SK-N-SH treated with all-trans-retinoic acid at 6 μM for 48 hours (cell line): ENCODE measurements at regions not wholly inside any gene's neighbourhood (a gene's known extent, or its start where the extent isn't known, plus 50 kb on each side); places are given as distances from the start of the nearest gene placed in this dataset.

ENCODE experiments used
- ATAC-seq: fragments of 200-7000 bp; cut with Tn5 transposase; 3 replicates; pipeline ENCODE4 v1.9.1; 2020; ENCODE audit warnings: mild to moderate bottlenecking, moderate library complexity
- ARNTL ChIP-seq: fragments of 450-650 bp; formaldehyde crosslinking; IDR thresholded peaks from 2 replicates; pipeline ENCODE4 v1.5.0; 2020; ENCODE audit warnings: low read depth, mild to moderate bottlenecking, moderate library complexity, borderline replicate concordance
- BACH2 ChIP-seq: fragments of 250-450 bp; sonication (Bioruptor Pico); IDR thresholded peaks from 2 replicates; pipeline ENCODE4 v1.9.0; 2021; ENCODE audit warnings: mild to moderate bottlenecking, borderline replicate concordance
- CREB5 ChIP-seq: fragments of 250-450 bp; sonication (Bioruptor Pico); IDR thresholded peaks from 2 replicates; pipeline ENCODE4 v1.5.1; 2020; ENCODE audit warnings: low read depth, mild to moderate bottlenecking, moderate library complexity
- CSDC2 ChIP-seq: fragments of 250-450 bp; sonication (Bioruptor Pico); IDR thresholded peaks from 2 replicates; pipeline ENCODE4 v1.5.0; 2020; ENCODE audit warnings: mild to moderate bottlenecking, moderate library complexity
- CSRNP3 ChIP-seq: fragments of 250-450 bp; sonication (Bioruptor Pico); IDR thresholded peaks from 2 replicates; pipeline ENCODE4 v1.5.1; 2021; ENCODE audit warnings: mild to moderate bottlenecking, moderate library complexity
- ESRRG ChIP-seq: fragments of 250-450 bp; sonication (Bioruptor Pico); IDR thresholded peaks from 2 replicates; pipeline ENCODE4 v1.6.1; 2021; ENCODE audit warnings: mild to moderate bottlenecking
- GLIS3 ChIP-seq: fragments of 250-450 bp; sonication (Bioruptor Pico); IDR thresholded peaks from 2 replicates; pipeline ENCODE4 v1.5.0; 2020; ENCODE audit warnings: mild to moderate bottlenecking, moderate library complexity
- ISL1 ChIP-seq: fragments of 250-450 bp; sonication (Bioruptor Pico); IDR thresholded peaks from 2 replicates; pipeline ENCODE4 v2.1.2; 2022; ENCODE audit warnings: mild to moderate bottlenecking, moderate library complexity
- OSR1 ChIP-seq: fragments of 250-450 bp; sonication (Bioruptor Pico); IDR thresholded peaks from 2 replicates; pipeline ENCODE4 v1.8.0; 2022; ENCODE audit warnings: moderate library complexity, mild to moderate bottlenecking, inconsistent platforms
- POU6F1 ChIP-seq: fragments of 250-450 bp; sonication (Bioruptor Pico); IDR thresholded peaks from 2 replicates; pipeline ENCODE4 v1.8.0; 2021; ENCODE audit warnings: low read depth, mild to moderate bottlenecking, moderate library complexity, borderline replicate concordance
- PPARA ChIP-seq: fragments of 250-450 bp; sonication (Bioruptor Pico); IDR thresholded peaks from 2 replicates; pipeline ENCODE4 v1.5.0; 2020; ENCODE audit warnings: mild to moderate bottlenecking, borderline replicate concordance
- SNAI2 ChIP-seq: fragments of 250-450 bp; sonication (Bioruptor Pico); IDR thresholded peaks from 2 replicates; pipeline ENCODE4 v1.5.0; 2020; ENCODE audit warnings: mild to moderate bottlenecking, moderate library complexity
- TCF4 ChIP-seq: fragments of 250-450 bp; sonication (Bioruptor Pico); IDR thresholded peaks from 2 replicates; pipeline ENCODE4 v1.8.0; 2021; ENCODE audit warnings: mild to moderate bottlenecking, moderate library complexity, borderline replicate concordance
- TOX ChIP-seq: fragments of 250-450 bp; sonication (Bioruptor Pico); IDR thresholded peaks from 2 replicates; pipeline ENCODE4 v1.8.0; 2021; ENCODE audit warnings: mild to moderate bottlenecking, moderate library complexity, borderline replicate concordance
- TSHZ2 ChIP-seq: fragments of 250-450 bp; sonication (Bioruptor Pico); IDR thresholded peaks from 2 replicates; pipeline ENCODE4 v1.5.0; 2020; ENCODE audit warnings: mild to moderate bottlenecking, moderate library complexity
- ZC3H10 ChIP-seq: fragments of 250-450 bp; sonication (Bioruptor Pico); IDR thresholded peaks from 2 replicates; pipeline ENCODE4 v1.5.1; 2021; ENCODE audit warnings: mild to moderate bottlenecking, moderate library complexity
- ZFP3 ChIP-seq: fragments of 250-450 bp; sonication (Bioruptor Pico); IDR thresholded peaks from 2 replicates; pipeline ENCODE4 v1.5.0; 2020; ENCODE audit warnings: mild to moderate bottlenecking, moderate library complexity
- ZNF565 ChIP-seq: fragments of 450-650 bp; formaldehyde crosslinking; conservative IDR thresholded peaks from 2 replicates; pipeline ENCODE4 v1.5.0; 2020; ENCODE audit warnings: low read depth, mild to moderate bottlenecking, moderate library complexity
- ZNF70 ChIP-seq: fragments of 450-650 bp; formaldehyde crosslinking; IDR thresholded peaks from 2 replicates; pipeline ENCODE4 v1.5.0; 2020; ENCODE audit warnings: mild to moderate bottlenecking, moderate library complexity
- ZNF8 ChIP-seq: fragments of 450-650 bp; formaldehyde crosslinking; IDR thresholded peaks from 2 replicates; pipeline ENCODE4 v1.5.0; 2020; ENCODE audit warnings: mild to moderate bottlenecking, moderate library complexity
- TF ChIP-seq, protein P1 (sequence below): fragments of 250-450 bp; sonication (Bioruptor Pico); IDR thresholded peaks from 2 replicates; pipeline ENCODE4 v1.8.0; 2020; ENCODE audit warnings: mild to moderate bottlenecking, moderate library complexity, borderline replicate concordance

DNA sequence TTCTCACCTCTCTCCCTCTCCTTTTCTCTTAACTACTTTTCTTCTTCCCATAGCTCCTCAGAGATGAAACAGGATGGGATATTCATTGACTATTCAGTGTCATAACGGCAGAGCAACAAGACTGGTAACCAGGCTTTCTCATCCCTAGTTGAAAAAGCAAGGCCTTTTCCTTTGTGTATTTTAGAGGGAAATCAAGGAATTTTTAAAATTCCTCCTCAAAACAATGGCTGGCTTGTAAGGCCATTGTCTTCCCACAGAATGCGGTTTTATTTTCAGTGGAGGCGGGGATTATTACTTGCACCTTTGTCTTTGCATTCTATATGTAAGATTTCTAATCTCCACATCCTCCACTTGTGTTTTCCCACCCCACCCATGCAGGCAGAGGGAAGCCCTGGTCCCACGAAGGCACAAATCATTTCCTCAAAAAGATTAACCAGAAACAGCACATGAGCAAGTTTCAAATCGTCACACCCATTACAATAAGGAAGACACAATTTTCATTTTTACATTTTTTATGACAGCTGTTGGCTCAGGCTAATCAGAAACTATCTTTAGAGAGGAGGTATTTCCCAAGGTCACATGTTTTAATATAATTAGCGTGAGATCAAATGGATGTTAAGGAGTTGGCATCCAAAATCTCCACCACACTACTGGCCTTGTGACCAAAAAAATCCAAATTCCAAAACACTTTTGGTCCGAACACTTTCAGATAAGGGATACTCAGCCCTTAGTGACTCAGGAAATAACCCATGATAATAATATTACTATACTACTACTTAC lies 53.0 kb upstream of the KDR start:
- ATAC-seq: no peak
- TF ChIP-seq ARNTL (CRISPR knock-in tag) (no peak), ZC3H10 (CRISPR knock-in tag) (no peak), ZFP3 (no peak), TSHZ2 (CRISPR knock-in tag) (no peak), ZNF70 (CRISPR knock-in tag) (no peak), BACH2 (no peak), GLIS3 (CRISPR knock-in tag) (no peak), CREB5 (CRISPR knock-in tag) (no peak), OSR1 (CRISPR knock-in tag) (no peak), ZNF565 (no peak), ISL1 (CRISPR knock-in tag) (no peak), TOX (no peak), CSDC2 (no peak)
- TF ChIP-seq, protein P1, sequence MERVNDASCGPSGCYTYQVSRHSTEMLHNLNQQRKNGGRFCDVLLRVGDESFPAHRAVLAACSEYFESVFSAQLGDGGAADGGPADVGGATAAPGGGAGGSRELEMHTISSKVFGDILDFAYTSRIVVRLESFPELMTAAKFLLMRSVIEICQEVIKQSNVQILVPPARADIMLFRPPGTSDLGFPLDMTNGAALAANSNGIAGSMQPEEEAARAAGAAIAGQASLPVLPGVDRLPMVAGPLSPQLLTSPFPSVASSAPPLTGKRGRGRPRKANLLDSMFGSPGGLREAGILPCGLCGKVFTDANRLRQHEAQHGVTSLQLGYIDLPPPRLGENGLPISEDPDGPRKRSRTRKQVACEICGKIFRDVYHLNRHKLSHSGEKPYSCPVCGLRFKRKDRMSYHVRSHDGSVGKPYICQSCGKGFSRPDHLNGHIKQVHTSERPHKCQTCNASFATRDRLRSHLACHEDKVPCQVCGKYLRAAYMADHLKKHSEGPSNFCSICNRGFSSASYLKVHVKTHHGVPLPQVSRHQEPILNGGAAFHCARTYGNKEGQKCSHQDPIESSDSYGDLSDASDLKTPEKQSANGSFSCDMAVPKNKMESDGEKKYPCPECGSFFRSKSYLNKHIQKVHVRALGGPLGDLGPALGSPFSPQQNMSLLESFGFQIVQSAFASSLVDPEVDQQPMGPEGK: no peak

DNA sequence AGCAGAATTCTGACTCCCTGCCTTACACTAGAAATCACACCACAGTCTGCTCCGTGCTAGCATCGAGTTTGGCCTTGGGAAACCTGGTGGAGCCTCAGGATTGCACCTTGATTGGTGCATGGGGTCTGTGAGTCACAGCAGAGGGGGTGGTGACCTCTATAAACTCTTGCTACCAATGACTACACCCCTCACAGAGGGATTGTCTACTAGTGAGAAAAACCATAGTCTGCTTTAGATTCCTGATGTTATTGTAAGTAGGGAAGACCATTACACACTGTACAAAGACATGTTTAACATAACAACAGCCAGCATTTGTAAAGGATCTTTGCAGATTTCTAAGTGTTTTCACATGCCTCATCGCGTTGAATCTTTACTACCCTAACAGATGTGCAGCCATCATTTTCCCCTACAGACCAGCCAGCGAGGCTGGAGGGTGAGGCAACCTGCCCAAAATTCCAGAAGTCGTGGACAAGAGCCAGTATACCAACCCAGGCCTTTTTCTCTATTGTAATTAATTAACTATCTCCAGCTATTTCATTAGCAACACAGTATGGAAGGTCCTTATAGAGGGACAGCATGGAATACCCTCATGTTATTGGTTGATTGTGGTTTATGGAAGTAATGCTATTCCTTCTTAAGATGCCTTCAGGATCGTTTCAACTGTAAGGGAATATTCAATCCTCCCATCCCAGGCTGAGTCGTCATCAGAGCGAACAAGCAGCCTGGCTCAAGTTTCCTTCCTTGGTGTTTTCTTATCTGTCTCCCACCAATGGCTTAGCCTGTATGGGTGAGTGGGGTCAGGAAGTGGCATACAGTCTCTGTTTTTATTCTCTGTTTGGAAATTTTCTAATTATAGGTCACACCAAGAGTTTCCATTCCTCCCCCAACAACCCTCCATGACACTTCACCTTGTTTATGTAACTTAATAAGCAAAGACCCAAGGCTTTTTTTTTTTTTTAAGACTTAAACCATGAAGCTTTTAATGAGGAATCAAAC lies 55.9 kb upstream of the KDR start:
- no peak for TF ChIP-seq ESRRG
- TF ChIP-seq GLIS3 (CRISPR knock-in tag): no peak
- TF ChIP-seq ZNF565: no peak
- TF ChIP-seq PPARA (CRISPR knock-in tag): no peak
- no peak for TF ChIP-seq TOX
- TF ChIP-seq ZC3H10 (CRISPR knock-in tag): no peak
- TF ChIP-seq BACH2: no peak
- TF ChIP-seq POU6F1 (CRISPR knock-in tag): no peak
- no peak for TF ChIP-seq OSR1 (CRISPR knock-in tag)
- TF ChIP-seq TSHZ2 (CRISPR knock-in tag): no peak
- no peak for TF ChIP-seq TCF4
- TF ChIP-seq CSDC2: no peak
- TF ChIP-seq ZFP3: no peak
- no peak for TF ChIP-seq CREB5 (CRISPR knock-in tag)
- TF ChIP-seq SNAI2 (CRISPR knock-in tag): no peak
- no peak for TF ChIP-seq ZNF8 (CRISPR knock-in tag)
- no peak for TF ChIP-seq ARNTL (CRISPR knock-in tag)
- TF ChIP-seq CSRNP3 (CRISPR knock-in tag): no peak
- TF ChIP-seq ISL1 (CRISPR knock-in tag): no peak
- no peak for ATAC-seq
